ENCODE measurements at regions not wholly inside any gene's neighbourhood (a gene's known extent, or its start where the extent isn't known, plus 50 kb on each side); places are given as distances from the start of the nearest gene placed in this dataset.
A peak's percentile ranks its signal among the peaks of the same experiment; 100 is the strongest.
"Not testable (repeated sequence)": the region's sequence is repeated elsewhere in the genome, so short reads cannot be mapped to it uniquely, and the experiment has no call there.

- Mint-ChIP-seq H3K4me1 (peaks cover 49% of the 10 kb centered on the region), H3K36me3 (no peaks in the 10 kb centered on the region), H3K27me3 (no peaks in the 10 kb centered on the region), H3K4me3 (no peak overlapping the region), H3K27ac (no peak overlapping the region), H3K9me3 (no peaks in the 10 kb centered on the region)
- no peak for DNase-seq
Measured at GRCh38 chr22:42189761-42190160, 59.2 kb upstream of the CYP2D6 start.

GRCh38 chr22:42188808-42189447 lies 58.3 kb upstream of the CYP2D6 start:
- no peak overlapping the region for H3K27ac Mint-ChIP-seq

GRCh38 chr22:42187646-42188045 lies 57.0 kb upstream of the CYP2D6 start:
- Mint-ChIP-seq H3K9me3 (no peaks in the 10 kb centered on the region), H3K4me1 (peaks cover 47% of the 10 kb centered on the region), H3K36me3 (peaks cover 8% of the 10 kb centered on the region), H3K27ac (no peak overlapping the region), H3K27me3 (no peaks in the 10 kb centered on the region), H3K4me3 (no peak overlapping the region)
- DNase-seq = no peak

More at GRCh38 chr22:42188808-42189447, 58.3 kb upstream of the CYP2D6 start:
- H3K36me3 Mint-ChIP-seq = no peaks in the 10 kb centered on the region
- DNase-seq = no peak
- H3K4me3 Mint-ChIP-seq = no peak overlapping the region
- no peaks in the 10 kb centered on the region for H3K27me3 Mint-ChIP-seq
- H3K4me1 Mint-ChIP-seq = peaks cover 46% of the 10 kb centered on the region
- no peaks in the 10 kb centered on the region for H3K9me3 Mint-ChIP-seq

GRCh38 chr22:42185915-42186439 lies 55.4 kb upstream of the CYP2D6 start:
- Mint-ChIP-seq H3K27ac (no peak overlapping the region), H3K36me3 (peaks cover 9% of the 10 kb centered on the region), H3K9me3 (no peaks in the 10 kb centered on the region), H3K27me3 (no peaks in the 10 kb centered on the region), H3K4me1 (peaks cover 48% of the 10 kb centered on the region), H3K4me3 (no peak overlapping the region)
- no peak for DNase-seq

- DNase-seq = no peak
- Mint-ChIP-seq H3K27ac (no peak overlapping the region), H3K9me3 (no peaks in the 10 kb centered on the region), H3K4me3 (no peak overlapping the region), H3K36me3 (peaks cover 11% of the 10 kb centered on the region), H3K4me1 (peaks cover 59% of the 10 kb centered on the region), H3K27me3 (no peaks in the 10 kb centered on the region)
Measured at GRCh38 chr22:42184852-42185251, 54.2 kb upstream of the CYP2D6 start.

GRCh38 chr22:42183461-42184059 lies 53.0 kb upstream of the CYP2D6 start:
- Mint-ChIP-seq H3K4me3 (peak overlapping the region; percentile 10), H3K4me1 (peaks cover 62% of the 10 kb centered on the region), H3K36me3 (peaks cover 13% of the 10 kb centered on the region), H3K27ac (peak overlapping the region; percentile 68)
- H3K27me3 Mint-ChIP-seq, H3K9me3 Mint-ChIP-seq, DNase-seq: not testable (repeated sequence)

- H3K27ac Mint-ChIP-seq = peak overlapping the region; percentile 77
- no peaks in the 10 kb centered on the region for H3K9me3 Mint-ChIP-seq
- H3K4me1 Mint-ChIP-seq = peaks cover 68% of the 10 kb centered on the region
- H3K4me3 Mint-ChIP-seq = peak overlapping the region; percentile 9
- peaks cover 31% of the 10 kb centered on the region for H3K36me3 Mint-ChIP-seq
- peak; percentile 30 for DNase-seq
- no peaks in the 10 kb centered on the region for H3K27me3 Mint-ChIP-seq
Measured at GRCh38 chr22:42180349-42180842, 49.8 kb upstream of the CYP2D6 start.
